Duodenal mucosa (tissue), 2 donors: ENCODE measurements at regions not wholly inside any gene's neighbourhood (a gene's known extent, or its start where the extent isn't known, plus 50 kb on each side); places are given as distances from the start of the nearest gene placed in this dataset.

Experiments
- H3K27ac ChIP-seq: one replicate; pipeline ENCODE4 v1.7.0; 2013; ENCODE audit warnings: low read depth, low read length
- H3K27me3 ChIP-seq, 2 donors: one replicate each; pipeline ENCODE4 v1.7.0; 2013; ENCODE audit warnings: low read length in 2 of 2, control low read depth in 1 of 2; ENCODE audit not compliant: insufficient read depth in 2 of 2, control insufficient read depth in 1 of 2
- H3K36me3 ChIP-seq, 2 donors: one replicate each; pipeline ENCODE4 v1.7.0; 2013; ENCODE audit warnings: low read length in 2 of 2, control low read depth in 1 of 2; ENCODE audit not compliant: insufficient read depth in 2 of 2, control insufficient read depth in 1 of 2
- H3K4me1 ChIP-seq, 2 donors: one replicate each; pipeline ENCODE4 v1.7.0; 2013; ENCODE audit warnings: low read length in 2 of 2, control low read depth in 1 of 2; ENCODE audit not compliant: insufficient read depth in 2 of 2, control insufficient read depth in 1 of 2
- H3K4me3 ChIP-seq, 2 donors: one replicate each; pipeline ENCODE4 v1.7.0; 2013; ENCODE audit warnings: low read length in 2 of 2, low read depth in 1 of 2
- H3K9ac ChIP-seq, 2 donors: one replicate each; pipeline ENCODE4 v1.7.0; 2013; ENCODE audit warnings: low read length in 2 of 2, low read depth in 1 of 2
- H3K9me3 ChIP-seq, 2 donors: one replicate each; pipeline ENCODE4 v1.7.0; 2013; ENCODE audit warnings: low read length in 2 of 2, control low read depth in 1 of 2; ENCODE audit not compliant: control insufficient read depth in 1 of 2

DNA sequence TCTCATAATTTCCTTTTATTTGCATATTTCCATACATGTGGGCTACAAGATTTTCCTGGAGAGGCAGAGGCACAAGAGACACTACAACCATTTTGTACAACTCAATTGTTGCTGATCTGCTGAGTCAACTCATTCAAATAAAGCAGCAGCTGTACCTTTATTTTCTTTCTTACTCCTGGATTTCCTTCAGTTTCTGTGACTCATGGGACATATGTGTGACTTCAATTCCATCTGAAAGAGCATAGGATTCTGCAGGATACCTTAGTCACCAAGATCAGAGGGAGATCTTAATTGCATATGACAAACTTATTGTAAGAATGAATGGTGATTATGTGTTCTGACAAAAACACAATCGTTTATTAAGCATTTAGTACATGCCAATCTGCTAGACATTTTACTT is 2219.4 kb downstream of the NCAM2 start:
- H3K27me3 ChIP-seq, result no peaks in the 10 kb centered on the region
- H3K36me3 ChIP-seq, result no peaks in the 10 kb centered on the region
- no peak overlapping the region for H3K4me3 ChIP-seq
- peaks cover 11 to 14% of the 10 kb centered on the region in 2 donors for H3K9me3 ChIP-seq
- no peak overlapping the region for H3K9ac ChIP-seq
- H3K4me1 ChIP-seq, result no peaks in the 10 kb centered on the region
- no peak overlapping the region for H3K27ac ChIP-seq

DNA sequence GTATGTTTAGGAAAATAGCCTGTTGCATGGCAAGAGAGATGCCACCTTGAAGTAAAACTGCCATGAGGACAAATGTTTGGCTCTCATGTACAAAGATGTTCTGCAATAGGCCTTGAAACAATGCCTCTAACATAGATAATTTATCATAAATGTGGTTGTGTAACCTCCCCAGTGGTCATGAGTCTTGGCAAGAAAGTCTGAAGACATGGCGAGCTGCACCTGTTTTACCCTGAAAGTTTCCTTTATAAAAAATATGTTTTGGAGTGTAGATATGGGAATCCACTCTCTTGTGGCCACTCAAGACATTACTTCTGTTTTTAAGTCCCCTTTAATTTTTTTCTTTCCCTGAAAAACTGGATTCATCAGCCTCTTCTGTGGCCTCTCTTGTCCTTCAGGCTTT is 2217.1 kb downstream of the NCAM2 start:
- Histone ChIP-seq H3K27me3 (no peaks in the 10 kb centered on the region), H3K9ac (no peak overlapping the region), H3K4me1 (no peaks in the 10 kb centered on the region), H3K9me3 (peaks cover 11 to 14% of the 10 kb centered on the region in 2 donors), H3K27ac (no peak overlapping the region), H3K4me3 (no peak overlapping the region), H3K36me3 (no peaks in the 10 kb centered on the region)
